ENCODE measurements at regions not wholly inside any gene's neighbourhood (a gene's known extent, or its start where the extent isn't known, plus 50 kb on each side); places are given as distances from the start of the nearest gene placed in this dataset.

- TF ChIP-seq POLR2A (IDR thresholded peaks at IDR 0.05), result no peak
- no peak for TF ChIP-seq CTCF (IDR thresholded peaks at IDR 0.05)
- no peak for TF ChIP-seq POLR2AphosphoS5 (IDR thresholded peaks at IDR 0.05)
Observed at GRCh38 chr7:121595758-121596696, 199.9 kb upstream of the FAM3C start.

Measured in stomach (tissue), 4 donors.